Erythroblast (primary cell): ENCODE measurements at regions not wholly inside any gene's neighbourhood (a gene's known extent, or its start where the extent isn't known, plus 50 kb on each side); places are given as distances from the start of the nearest gene placed in this dataset.
"Not testable (repeated sequence)": the region's sequence is repeated elsewhere in the genome, so short reads cannot be mapped to it uniquely, and the experiment has no call there.

Experiments
- DNase-seq, 2 experiments: peaks; one replicate each; lab custom pipeline; 2025; lab: John Stamatoyannopoulos, UW
- GATA1 ChIP-seq: IDR thresholded peaks from 2 replicates; pipeline ENCODE4 v1.6.1; 2011; ENCODE audit warnings: low read depth, mild to moderate bottlenecking, control low read depth, low read length, moderate library complexity
- POLR2A ChIP-seq: IDR thresholded peaks from 2 replicates; pipeline ENCODE4 v1.6.1; 2011; ENCODE audit warnings: mild to moderate bottlenecking, low read length

DNA sequence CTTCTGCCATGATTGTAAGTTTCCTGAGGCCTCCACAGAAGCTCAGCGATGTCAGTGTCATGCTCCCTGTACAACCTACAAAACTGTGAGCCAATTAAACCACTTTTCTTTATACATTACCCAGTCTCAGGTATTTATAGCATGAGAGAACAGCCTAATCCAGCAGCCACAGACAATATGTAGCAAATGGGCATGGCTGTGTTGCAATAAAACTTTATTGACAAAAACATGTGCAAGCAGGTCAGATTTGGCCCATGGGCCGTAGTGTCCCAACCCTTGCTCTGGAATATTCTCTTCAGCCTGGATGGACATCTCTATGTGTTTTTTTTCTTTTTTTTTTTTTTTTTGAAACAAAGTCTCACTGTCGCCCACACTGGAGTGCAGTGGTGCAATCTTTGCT is 60.9 kb upstream of the EEF2KMT start:
- TF ChIP-seq GATA1 = no peak
- no peak for TF ChIP-seq POLR2A
- DNase-seq = no peak

DNA sequence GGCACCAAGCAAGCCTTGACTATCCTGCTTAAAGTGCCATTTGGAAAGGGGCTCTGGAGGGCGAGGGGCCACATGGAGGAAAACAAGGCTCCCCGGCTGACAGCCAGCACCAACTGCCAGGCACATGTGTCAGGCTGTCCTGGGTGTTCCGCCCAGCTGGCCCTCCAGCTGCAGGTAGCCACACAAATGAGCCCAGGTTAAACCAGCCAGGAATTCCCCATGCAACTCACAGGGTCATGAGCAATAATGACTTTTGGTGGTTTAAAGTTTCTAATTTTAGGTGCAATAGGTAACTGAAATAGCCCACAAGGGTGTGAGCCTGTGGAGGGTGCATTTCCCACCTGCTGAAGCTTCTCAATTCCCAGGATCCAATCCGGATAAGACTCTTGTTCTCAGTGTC is 58.9 kb upstream of the EEF2KMT start:
- DNase-seq = not testable (repeated sequence)

DNA sequence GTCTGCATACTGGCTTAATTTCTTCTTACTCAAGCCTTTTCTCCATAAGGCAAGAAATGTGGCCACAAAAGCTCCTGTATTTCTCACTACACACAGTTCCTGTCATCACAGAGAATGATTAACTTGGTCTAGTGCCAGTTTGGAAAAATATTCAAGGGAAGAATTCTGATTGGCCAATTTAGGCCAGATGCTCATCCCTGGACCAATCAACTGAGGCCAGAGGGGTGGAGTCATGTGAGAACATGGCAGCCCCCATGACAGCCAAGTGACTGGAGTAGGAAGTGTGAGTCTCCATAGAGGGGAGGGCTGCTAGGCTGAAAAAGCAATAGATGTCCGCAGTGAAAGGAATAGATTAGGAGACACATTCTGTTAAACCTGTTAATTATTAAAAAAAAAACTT is 56.4 kb upstream of the EEF2KMT start:
- DNase-seq = not testable (repeated sequence)

DNA sequence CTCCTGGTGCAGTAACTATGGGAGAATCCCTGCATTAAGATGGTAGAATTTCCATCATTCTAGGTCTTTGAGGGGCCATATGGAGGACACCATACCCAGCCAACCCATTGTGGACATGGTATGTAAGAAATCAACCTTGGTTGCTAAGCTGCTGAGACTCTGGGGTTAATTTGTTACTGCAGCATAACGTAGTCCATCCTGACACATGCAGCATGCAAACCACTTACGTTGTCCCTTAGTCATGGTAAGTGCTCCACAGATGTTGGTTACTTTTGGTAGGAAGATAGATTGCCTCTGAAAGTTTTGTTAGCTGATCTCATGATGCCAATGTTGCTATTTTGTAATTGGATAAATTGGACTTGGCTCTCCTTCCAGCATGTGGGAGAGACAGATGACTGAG is 53.8 kb upstream of the EEF2KMT start:
- not testable (repeated sequence) for DNase-seq
